Stimulated activated CD4-positive, alpha-beta T cell treated with anti-CD3 and anti-CD28 coated beads, Interleukin-2, amount 100 ng/mL, for 48 hours (primary cell): ENCODE measurements at regions not wholly inside any gene's neighbourhood (a gene's known extent, or its start where the extent isn't known, plus 50 kb on each side); places are given as distances from the start of the nearest gene placed in this dataset.

ENCODE experiments used
- DNase-seq, 2 donors: peaks; one replicate each; pipeline ENCODE4 v3.0.0-alpha.2; 2020

GRCh38 chr11:82365351-82365750 lies 368.3 kb downstream of the FAM181B start:
- DNase-seq: no peak

DNA sequence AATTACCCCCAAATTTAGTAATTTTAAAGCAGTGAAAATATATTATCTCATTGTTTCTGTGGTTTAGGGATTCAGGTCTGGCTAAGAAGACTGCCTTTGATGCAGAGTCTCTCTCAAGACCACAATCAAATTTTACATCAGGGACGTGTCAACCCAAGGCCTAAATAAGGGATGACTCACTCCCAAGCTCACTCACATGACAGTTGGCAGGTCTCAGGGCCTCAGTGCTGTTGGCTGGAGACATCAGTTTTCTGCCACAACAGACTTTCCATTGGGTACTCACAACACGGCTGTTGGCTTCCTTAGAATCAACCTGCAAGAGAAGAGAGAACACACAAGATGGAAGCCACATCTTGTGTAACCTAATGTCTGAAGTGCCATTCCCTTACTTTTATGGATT lies 377.3 kb downstream of the FAM181B start:
- DNase-seq: no peak

- DNase-seq: no peak
These were observed 378.3 kb downstream of the FAM181B start for GRCh38 chr11:82355313-82355823.

GRCh38 chr11:82326853-82327252 lies 406.8 kb downstream of the FAM181B start:
- DNase-seq: no peak

DNA sequence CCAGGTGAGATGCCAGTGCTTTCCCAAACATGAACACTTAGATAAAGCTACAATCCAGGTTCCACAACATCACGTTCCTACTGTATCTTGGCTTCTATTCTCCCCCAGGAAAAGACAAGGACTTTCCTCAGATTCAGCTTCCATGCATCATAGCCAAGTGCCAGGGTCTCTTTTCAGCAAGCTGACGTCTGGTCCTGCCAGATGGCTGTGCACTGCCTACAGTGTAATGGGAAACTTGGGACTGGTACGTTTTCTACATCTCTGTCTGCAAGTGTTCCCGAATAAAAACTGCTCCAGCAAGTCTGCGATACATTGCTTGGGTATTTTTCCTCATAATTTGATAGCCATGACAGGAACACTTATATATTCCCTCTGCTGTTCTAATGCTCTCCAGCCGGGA lies 412.5 kb downstream of the FAM181B start:
- no peak for DNase-seq

DNA sequence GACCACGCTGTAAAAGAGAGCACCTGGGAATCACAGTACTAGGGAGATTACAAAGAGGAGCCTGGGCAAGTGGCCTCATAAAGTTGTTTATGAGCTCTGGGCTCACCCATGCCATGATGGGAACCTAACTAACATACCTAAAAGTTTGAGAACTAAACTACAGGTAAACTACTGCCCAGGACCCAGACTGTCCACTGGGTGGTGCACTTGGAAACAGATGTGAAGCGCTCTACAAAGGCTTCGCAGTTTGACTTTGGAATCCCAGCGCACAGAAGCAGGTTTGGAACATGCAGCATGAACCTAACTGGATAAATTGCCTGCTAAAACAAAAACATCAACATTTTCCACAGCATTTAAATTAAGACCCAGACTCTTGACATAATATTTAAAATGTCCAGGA lies 418.6 kb downstream of the FAM181B start:
- no peak for DNase-seq

GRCh38 chr11:82308979-82309378 lies 424.7 kb downstream of the FAM181B start:
- no peak for DNase-seq

DNA sequence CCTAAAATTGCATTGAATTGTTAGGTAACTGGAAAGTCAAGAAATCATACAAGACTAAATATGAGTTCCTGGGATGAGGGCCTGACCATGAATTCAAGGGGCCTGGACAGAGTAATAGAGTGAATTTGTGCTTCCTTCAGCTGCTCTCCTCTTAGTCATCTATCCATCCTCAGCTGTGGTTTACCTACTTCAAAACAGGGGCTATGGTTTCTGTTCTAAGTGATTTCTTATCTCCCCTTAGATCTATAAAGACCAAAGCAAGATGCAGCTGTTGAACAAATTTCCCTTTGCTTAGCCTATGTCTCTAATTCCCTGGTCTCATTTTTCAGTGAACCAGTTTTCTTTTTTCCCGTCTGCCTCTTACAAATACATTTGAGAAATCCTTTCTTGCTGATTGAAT lies 428.5 kb downstream of the FAM181B start:
- no peak for DNase-seq

- DNase-seq: no peak
These were observed 430.0 kb downstream of the FAM181B start for GRCh38 chr11:82303671-82304070.

DNA sequence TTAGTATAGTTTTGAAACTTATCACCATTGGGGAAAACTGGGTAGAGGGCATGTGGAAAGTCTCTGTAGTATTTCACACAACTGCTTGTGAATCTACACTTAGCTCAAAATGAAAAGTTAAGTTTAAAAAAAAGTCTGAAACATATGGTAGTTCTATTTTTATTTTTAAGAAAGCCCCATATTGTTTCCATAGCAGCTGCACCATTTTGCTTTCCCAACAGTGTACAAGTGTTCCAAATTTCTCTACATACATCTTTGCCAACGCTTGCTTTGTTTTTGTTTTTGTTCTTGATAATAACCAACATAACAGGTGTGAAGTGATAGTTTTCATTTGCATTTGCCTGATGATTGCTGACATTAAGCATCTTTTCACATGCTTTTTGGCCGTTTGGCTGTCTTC lies 445.2 kb downstream of the FAM181B start:
- no peak for DNase-seq

GRCh38 chr11:82270870-82271269 lies 462.8 kb downstream of the FAM181B start:
- no peak for DNase-seq

GRCh38 chr11:82268627-82269026 lies 465.0 kb downstream of the FAM181B start:
- DNase-seq: no peak

GRCh38 chr11:82267186-82267585 lies 466.5 kb downstream of the FAM181B start:
- DNase-seq: no peak

- no peak for DNase-seq
These were observed 472.3 kb downstream of the FAM181B start for GRCh38 chr11:82261367-82261766.

DNA sequence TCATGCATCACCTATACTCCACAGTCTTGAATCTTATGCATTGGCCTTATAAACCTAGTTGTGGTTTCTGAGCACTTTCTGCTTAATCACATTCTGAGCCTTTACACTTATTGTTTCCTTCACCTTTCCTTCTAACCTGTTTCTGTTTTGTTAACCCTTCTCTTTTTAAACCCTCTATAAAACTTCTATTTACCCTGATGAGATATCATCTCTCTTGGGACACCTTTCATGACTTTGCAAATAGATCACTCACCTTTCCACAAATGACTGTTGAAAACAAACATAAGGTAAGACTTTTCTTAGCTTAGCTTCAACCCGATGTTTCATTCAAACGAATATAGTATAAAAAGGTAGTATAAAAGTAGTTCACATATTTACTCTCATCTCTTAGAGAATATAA lies 483.6 kb downstream of the FAM181B start:
- no peak for DNase-seq

GRCh38 chr11:82246926-82247325 lies 486.7 kb downstream of the FAM181B start:
- DNase-seq: no peak

- no peak for DNase-seq
These were observed 494.2 kb downstream of the FAM181B start for GRCh38 chr11:82239498-82239897.

- no peak for DNase-seq
These were observed 499.4 kb downstream of the FAM181B start for GRCh38 chr11:82234256-82234655.

DNA sequence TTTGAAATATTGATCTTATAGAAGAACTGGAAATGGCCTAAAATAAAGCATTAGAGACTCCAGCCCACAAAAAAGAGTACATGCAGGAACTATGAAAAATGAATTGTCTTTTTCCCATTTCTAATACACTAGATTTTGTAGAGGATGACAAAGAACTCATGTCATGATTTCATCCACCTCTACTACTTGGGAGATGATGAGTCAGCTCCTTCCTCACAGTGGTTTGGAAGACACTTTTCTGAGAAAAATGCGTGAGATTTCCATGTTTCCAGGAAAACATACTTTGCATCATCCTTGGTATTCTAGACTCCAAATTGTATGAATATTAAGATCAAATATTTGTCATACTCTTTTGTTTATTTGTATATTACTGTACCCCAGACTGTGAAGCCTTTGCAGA lies 500.5 kb downstream of the FAM181B start:
- DNase-seq: no peak

DNA sequence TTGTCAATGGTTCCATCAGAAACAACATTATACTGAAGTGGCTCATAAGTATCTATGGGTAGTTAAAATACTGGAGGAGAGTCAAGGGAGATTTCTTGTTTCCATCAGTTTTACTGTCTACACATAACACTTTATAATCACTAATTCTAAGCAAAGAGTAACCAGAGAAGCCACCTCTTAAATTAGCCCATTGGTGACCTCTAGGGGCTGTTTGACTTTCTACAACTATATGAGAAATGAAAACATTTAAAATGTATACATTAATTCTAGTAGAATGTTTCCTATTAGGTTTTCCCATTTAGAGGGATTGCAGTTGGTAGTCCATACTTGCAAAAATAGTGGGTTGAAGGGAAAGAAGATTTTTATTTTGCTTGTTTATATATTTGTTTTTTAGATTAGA lies 504.3 kb downstream of the FAM181B start:
- DNase-seq: no peak

GRCh38 chr11:82225930-82226329 lies 507.7 kb downstream of the FAM181B start:
- no peak for DNase-seq

DNA sequence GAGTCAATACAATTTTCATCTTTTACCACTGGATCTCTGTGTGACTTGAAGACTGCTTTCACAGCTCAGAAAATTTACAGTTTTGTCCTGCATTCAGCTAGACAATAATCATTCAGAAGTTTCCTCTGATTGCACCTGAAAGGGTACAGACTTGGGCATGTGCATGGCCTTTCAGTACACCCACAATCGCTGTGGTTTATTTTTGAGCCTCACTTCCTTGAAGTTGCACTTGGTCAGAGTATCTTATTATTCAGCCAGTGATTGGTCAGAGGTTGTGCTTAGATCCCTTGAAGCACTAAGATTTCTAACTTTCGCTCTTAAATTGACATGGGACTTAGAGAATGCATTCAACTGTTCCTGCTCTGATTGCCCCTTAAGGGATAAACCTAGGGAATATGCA lies 508.2 kb downstream of the FAM181B start:
- DNase-seq: no peak

GRCh38 chr11:82216927-82217570 lies 516.6 kb downstream of the FAM181B start:
- DNase-seq: no peak

DNA sequence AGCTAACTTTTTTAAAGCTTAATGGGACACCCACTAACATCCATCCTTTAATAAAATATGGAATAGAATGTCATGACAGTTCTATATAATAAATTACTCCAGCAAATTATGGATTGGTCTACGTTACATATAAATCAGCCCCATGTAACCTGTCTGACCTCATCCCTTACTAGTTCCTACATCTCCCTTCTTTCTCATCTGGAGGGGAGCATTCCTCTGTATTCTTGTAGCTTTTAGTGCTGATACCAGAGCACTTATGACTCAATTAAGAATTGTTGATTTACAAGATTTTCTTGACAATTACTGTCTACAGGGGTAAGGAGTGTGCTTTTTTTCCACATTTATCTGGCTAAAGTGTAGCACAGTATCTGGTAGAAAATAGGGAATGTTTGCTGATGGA lies 523.7 kb downstream of the FAM181B start:
- no peak for DNase-seq

GRCh38 chr11:82195283-82195682 lies 538.4 kb downstream of the FAM181B start:
- no peak for DNase-seq
